ENCODE measurements at regions not wholly inside any gene's neighbourhood (a gene's known extent, or its start where the extent isn't known, plus 50 kb on each side); places are given as distances from the start of the nearest gene placed in this dataset.

DNA sequence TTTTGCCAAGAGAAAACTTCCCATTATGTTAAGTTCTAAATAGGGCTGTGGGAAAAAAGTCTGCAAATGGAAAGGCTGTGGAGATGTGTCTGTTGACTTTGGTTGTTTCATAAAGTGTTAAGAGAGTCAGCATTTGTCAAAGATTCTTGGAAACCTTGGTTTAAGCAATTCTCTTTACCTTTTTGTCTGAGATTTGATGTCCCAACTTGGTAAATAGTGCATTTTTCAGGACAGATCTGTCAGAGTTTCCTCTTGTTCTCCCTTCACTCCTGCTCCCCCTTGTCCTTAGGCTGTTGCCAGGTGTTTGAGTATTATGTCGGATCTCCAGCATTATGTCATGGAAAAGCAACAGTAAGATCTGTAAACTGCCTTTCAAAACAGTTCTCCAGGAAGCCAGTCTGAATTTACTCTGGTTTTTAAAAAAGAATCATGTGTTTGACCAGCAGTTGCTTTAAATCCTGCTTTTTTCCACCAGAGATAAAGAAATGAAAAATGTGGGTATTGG, 79.1 kb upstream of the ADAMTSL1 start:
- DNase-seq (no peak), ATAC-seq (replicated peaks in 1 of 2) (no peak)
- Mint-ChIP-seq H3K36me3 (ENCODE audit: insufficient read depth in 2 of 2) (no peaks in the 10 kb centered on the region), H3K4me3 (no peak overlapping the region), H3K27ac (no peak overlapping the region), H3K9me3 (no peaks in the 10 kb centered on the region), H3K27me3 (ENCODE audit: low read depth) (no peaks in the 10 kb centered on the region), H3K4me1 (ENCODE audit: low read depth) (no peaks in the 10 kb centered on the region)

DNA sequence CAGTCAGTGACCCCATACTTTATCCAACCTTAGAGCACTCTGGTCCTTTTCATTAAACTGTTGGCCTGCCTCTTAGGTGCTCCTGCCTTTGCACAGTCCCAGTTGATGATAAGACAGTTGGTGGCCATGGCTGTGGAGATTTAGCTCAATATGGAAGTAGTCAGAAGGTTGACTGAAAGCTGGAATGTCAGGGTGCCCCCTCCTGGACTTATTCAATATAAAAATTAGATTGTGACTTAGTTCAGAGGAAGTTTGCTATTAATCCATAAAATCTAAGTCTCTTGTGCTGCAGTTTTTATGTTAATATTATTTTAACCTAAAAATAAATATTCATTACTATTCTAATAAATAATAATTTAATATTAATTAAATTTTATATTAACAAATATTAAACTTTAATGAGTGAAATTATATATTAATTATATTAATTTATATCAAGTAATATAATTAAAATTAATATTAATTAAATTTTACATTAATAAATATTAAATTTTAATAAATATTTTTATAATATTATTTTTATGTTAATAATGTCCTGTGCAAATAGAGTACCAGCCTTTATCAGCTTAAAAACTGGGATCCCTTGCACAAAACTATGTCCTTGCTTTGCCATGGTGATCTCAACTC, 77.7 kb upstream of the ADAMTSL1 start:
- no peak for DNase-seq
- no peaks in the 10 kb centered on the region for H3K27me3 Mint-ChIP-seq (ENCODE audit: low read depth)
- no peak overlapping the region for H3K27ac Mint-ChIP-seq
- no peaks in the 10 kb centered on the region for H3K36me3 Mint-ChIP-seq (ENCODE audit: insufficient read depth in 2 of 2)
- no peak for ATAC-seq (replicated peaks in 1 of 2)
- no peaks in the 10 kb centered on the region for H3K4me1 Mint-ChIP-seq (ENCODE audit: low read depth)
- H3K9me3 Mint-ChIP-seq: no peaks in the 10 kb centered on the region
- H3K4me3 Mint-ChIP-seq: no peak overlapping the region

DNA sequence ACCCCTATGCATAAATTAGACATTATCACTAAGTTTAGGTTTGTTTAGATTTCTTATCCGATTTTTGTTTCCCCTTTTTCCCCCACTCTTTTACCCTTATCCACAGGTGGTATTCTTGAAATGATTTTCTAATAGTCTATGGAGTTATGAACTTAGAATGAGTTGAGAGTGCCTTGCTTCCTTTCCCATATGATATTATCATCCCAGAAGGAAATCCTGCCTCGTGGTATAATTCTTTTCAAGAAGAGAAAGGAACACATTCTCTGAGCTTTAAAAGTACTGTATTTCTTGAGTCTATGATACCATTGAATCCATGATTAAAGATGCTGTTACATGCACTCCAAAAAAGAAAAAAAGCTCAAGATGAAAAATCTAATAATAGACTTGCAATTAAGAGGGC, 76.9 kb upstream of the ADAMTSL1 start:
- no peak overlapping the region for H3K27ac Mint-ChIP-seq
- no peaks in the 10 kb centered on the region for H3K27me3 Mint-ChIP-seq (ENCODE audit: low read depth)
- H3K9me3 Mint-ChIP-seq: no peaks in the 10 kb centered on the region
- H3K4me1 Mint-ChIP-seq (ENCODE audit: low read depth): no peaks in the 10 kb centered on the region
- no peaks in the 10 kb centered on the region for H3K36me3 Mint-ChIP-seq (ENCODE audit: insufficient read depth in 2 of 2)
- no peak for ATAC-seq (replicated peaks in 1 of 2)
- DNase-seq: no peak
- no peak overlapping the region for H3K4me3 Mint-ChIP-seq

DNA sequence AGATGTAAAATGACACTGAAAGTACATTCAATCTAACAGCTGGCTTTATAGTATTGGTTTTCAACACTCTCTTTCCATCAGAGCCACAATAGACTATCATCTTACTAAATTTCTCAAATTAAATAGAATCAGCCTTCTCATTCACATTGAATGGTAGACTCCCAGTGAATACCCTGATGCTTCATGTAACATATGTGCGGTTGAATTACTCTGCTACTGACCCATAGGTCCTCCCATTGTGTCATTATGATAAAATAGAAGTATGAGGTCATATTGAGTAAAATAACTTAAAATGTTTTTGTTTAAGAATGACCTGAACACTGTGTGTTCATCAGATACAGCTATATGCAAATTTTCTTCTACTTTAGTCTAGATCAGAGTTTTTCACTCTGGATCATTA, 75.9 kb upstream of the ADAMTSL1 start:
- Mint-ChIP-seq H3K9me3 (no peaks in the 10 kb centered on the region), H3K4me1 (ENCODE audit: low read depth) (no peaks in the 10 kb centered on the region), H3K36me3 (ENCODE audit: insufficient read depth in 2 of 2) (no peaks in the 10 kb centered on the region), H3K27me3 (ENCODE audit: low read depth) (no peaks in the 10 kb centered on the region), H3K27ac (no peak overlapping the region), H3K4me3 (no peak overlapping the region)
- no peak for ATAC-seq (replicated peaks in 1 of 2)
- no peak for DNase-seq

DNA sequence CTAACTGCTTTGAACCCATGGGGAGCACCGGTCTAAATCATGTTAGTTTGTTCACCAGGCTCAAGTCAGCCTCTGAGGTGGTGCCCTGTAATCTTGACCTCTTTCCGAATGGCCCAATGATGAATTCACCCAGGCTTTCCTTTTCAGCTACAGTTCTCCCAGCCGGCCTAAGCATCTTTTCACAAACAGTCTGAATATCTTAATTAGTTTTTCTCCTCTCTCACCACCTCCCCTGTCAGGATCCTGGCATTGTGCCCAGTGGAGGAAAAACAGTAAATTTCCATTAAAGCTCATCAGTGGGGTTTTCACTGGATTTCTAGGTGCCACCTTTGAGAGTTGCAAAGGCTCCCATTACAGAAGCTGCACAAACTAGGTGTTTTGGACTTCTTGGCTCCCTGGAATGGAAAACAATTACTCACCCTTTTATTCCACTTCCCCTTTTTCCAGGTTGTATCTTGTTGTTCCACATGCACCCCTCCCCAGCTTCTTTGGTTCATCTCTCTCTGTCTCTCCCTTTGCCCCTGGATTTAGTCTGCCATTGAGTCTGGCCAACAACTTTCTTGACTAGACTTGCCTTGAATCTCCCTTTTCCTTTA, 69.4 kb upstream of the ADAMTSL1 start:
- no peaks in the 10 kb centered on the region for H3K4me1 Mint-ChIP-seq (ENCODE audit: low read depth)
- no peaks in the 10 kb centered on the region for H3K27me3 Mint-ChIP-seq (ENCODE audit: low read depth)
- peaks cover 0 to 5% of the 10 kb centered on the region in 2 donors for H3K9me3 Mint-ChIP-seq
- H3K27ac Mint-ChIP-seq: no peak overlapping the region
- ATAC-seq (replicated peaks in 1 of 2) (no peak), DNase-seq (no peak)
- H3K36me3 Mint-ChIP-seq (ENCODE audit: insufficient read depth in 2 of 2): no peaks in the 10 kb centered on the region
- no peak overlapping the region for H3K4me3 Mint-ChIP-seq

DNA sequence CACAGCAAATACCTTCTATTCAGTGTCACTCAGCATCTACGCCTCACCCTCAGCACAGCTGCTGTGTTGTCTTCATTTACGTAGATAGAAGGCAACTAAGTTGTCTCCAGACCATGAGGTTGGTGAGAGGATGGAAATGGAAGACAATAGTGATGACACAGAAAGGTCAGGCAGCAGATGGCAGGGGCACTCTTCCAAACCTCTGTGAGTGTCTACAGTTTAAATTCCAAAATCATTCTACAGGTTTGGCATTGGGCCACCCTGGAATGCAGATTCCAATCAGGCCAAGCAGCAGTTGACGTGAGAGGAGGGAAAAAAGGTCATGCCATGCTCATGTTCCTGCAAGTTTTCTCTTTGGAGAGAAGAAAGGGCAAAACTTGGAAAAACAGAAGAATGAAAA, 68.7 kb upstream of the ADAMTSL1 start:
- ATAC-seq (replicated peaks in 1 of 2) (no peak), DNase-seq (no peak)
- Mint-ChIP-seq H3K27me3 (ENCODE audit: low read depth) (no peaks in the 10 kb centered on the region), H3K4me1 (ENCODE audit: low read depth) (no peaks in the 10 kb centered on the region), H3K27ac (no peak overlapping the region), H3K9me3 (peaks cover 0 to 5% of the 10 kb centered on the region in 2 donors), H3K36me3 (ENCODE audit: insufficient read depth in 2 of 2) (no peaks in the 10 kb centered on the region), H3K4me3 (no peak overlapping the region)

DNA sequence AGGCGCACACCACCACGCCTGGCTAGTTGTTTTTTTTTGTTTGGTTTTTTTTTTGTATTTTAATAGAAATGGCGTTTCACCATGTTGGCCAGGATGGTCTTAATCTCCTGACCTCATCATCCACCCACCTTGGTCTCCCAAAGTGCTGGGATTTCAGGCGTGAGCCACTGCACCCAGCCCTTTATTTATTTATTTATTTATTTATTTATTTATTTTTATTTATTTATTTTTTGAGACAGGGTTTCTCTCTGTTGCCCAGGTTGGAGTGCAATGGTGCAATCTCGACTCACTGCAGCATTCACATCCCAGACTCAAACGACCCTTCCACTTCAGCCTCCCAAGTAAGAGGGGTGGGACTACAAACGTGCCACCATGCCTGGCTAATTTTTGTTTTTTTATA, 63.0 kb upstream of the ADAMTSL1 start:
- H3K9me3 Mint-ChIP-seq: peaks cover 0 to 4% of the 10 kb centered on the region in 2 donors
- ATAC-seq (replicated peaks in 1 of 2) (no peak), DNase-seq (no peak)
- H3K4me3 Mint-ChIP-seq: no peak overlapping the region
- no peaks in the 10 kb centered on the region for H3K27me3 Mint-ChIP-seq (ENCODE audit: low read depth)
- H3K4me1 Mint-ChIP-seq (ENCODE audit: low read depth): no peaks in the 10 kb centered on the region
- no peaks in the 10 kb centered on the region for H3K36me3 Mint-ChIP-seq (ENCODE audit: insufficient read depth in 2 of 2)
- no peak overlapping the region for H3K27ac Mint-ChIP-seq

DNA sequence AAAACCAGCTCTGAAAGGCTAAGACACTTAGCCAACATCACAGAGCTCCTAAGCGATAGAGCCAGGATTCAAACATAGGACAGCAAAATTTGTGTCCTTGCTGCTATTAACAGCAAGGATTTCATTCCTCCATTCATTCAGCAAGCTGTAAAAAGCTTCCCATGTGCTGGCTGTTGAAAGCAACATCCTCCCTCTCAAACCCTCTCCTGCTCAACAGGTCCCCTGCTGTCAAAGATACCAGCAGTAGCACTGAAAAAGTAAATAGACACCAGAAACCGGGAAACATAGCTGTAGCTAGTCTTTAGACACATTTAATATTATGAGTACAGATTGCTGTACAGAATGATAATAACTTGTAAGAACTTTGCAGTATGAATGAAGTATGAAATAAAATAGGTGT, 52.6 kb upstream of the ADAMTSL1 start:
- Mint-ChIP-seq H3K36me3 (ENCODE audit: insufficient read depth in 2 of 2) (no peaks in the 10 kb centered on the region), H3K27ac (no peak overlapping the region), H3K9me3 (no peaks in the 10 kb centered on the region), H3K27me3 (ENCODE audit: low read depth) (no peaks in the 10 kb centered on the region), H3K4me1 (ENCODE audit: low read depth) (no peaks in the 10 kb centered on the region), H3K4me3 (no peak overlapping the region)
- DNase-seq: no peak
- no peak for ATAC-seq (replicated peaks in 1 of 2)

DNA sequence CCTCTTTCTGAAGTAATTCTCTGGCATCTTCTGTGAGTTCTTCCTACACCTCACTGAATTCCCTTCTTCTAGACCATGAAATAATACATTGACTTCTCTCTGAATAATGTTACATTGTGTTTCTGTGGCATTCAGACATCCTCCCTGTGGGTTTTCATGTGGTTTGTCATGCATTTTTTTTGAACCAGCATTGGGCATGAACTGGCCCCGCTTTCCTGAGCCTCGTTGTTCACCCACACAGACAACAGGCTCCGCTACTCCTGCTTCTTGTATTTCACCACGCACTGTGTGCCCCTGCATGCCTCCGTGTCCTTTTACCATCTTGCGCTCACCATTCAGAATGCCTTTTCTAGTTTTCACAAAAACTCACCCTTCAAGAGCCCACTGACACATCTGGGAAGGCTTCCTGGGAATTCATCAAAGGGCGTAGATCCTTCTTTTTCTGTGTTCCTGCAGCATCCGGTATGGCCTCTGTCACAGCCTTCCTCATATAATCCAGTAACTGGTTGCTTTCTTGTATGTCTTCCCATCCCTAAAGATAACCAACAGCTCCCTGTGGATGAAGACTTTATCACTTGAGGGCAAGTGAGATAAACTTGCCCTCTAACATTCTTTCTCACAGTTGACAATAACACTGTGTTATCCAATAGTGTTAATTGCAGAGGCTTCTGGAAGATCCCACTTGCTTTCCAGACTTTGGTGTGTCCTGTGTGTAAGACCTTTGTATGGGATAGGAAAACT, 51.5 kb upstream of the ADAMTSL1 start:
- DNase-seq: no peak
- H3K9me3 Mint-ChIP-seq: no peaks in the 10 kb centered on the region

DNA sequence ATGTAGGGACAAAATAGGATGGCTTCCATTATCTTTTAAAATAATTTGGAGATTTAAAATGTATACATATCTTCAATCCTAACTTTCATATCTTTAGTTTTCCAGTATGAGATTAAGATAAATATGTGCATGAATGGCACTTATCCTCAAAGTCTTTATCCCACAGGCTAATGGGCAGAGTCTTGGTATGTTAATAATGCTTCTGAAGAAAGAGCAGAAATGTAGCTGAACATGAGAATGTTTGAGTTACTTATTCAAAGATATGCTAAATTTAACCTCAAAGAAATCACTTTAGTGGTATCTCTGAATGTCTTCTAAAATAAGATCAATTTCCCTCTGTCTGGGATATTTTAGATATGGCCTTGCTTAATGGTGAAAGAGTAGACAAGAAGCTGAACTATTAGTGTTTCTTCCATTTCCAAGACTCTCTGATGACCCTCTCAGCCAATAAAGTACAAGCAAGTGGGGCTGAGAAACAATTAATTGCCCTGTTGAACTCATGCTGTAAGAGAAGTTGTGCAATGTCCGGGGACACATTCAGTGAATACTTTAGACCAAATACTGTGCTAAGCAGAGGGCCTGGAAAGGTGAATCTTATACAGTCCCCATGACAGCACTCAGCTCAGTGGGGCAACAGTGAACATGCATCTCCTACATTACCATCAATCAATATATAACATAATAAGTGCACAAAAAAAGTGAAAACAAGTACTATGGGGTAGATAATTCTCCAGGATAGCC, 50.0 kb upstream of the ADAMTSL1 start:
- Mint-ChIP-seq H3K4me1 (ENCODE audit: low read depth) (no peaks in the 10 kb centered on the region), H3K4me3 (no peak overlapping the region), H3K36me3 (ENCODE audit: insufficient read depth in 2 of 2) (no peaks in the 10 kb centered on the region), H3K27ac (no peak overlapping the region), H3K27me3 (ENCODE audit: low read depth) (no peaks in the 10 kb centered on the region), H3K9me3 (no peaks in the 10 kb centered on the region)
- no peak for ATAC-seq (replicated peaks in 1 of 2)
- DNase-seq: no peak

More for the DNA sequence above, 51.5 kb upstream of the ADAMTSL1 start:
- Mint-ChIP-seq H3K27ac (no peak overlapping the region), H3K4me1 (ENCODE audit: low read depth) (no peaks in the 10 kb centered on the region), H3K4me3 (no peak overlapping the region), H3K27me3 (ENCODE audit: low read depth) (no peaks in the 10 kb centered on the region), H3K36me3 (ENCODE audit: insufficient read depth in 2 of 2) (no peaks in the 10 kb centered on the region)
- ATAC-seq (replicated peaks in 1 of 2): no peak
